Stimulated activated CD4-positive, alpha-beta T cell treated with anti-CD3 and anti-CD28 coated beads, Interleukin-12 subunit alpha, Interleukin-12 subunit beta, amount 100 ng/mL, for 24 hours (primary cell): ENCODE measurements at regions not wholly inside any gene's neighbourhood (a gene's known extent, or its start where the extent isn't known, plus 50 kb on each side); places are given as distances from the start of the nearest gene placed in this dataset.
"Not testable (repeated sequence)": the region's sequence is repeated elsewhere in the genome, so short reads cannot be mapped to it uniquely, and the experiment has no call there.

Experiments
- DNase-seq, 2 experiments: peaks; one replicate each; pipeline ENCODE4 v3.0.0-alpha.2; 2020; ENCODE audit warnings: low read depth in 2 of 2

- no peak for DNase-seq
These were observed 313.4 kb upstream of the SEMA3C start for GRCh38 chr7:81232084-81232799.

GRCh38 chr7:81231301-81231838 is 312.5 kb upstream of the SEMA3C start:
- DNase-seq, result no peak

GRCh38 chr7:81226234-81226633 is 307.4 kb upstream of the SEMA3C start:
- DNase-seq, result no peak

GRCh38 chr7:81222692-81223091 is 303.8 kb upstream of the SEMA3C start:
- not testable (repeated sequence) for DNase-seq

GRCh38 chr7:81221527-81222217 is 302.8 kb upstream of the SEMA3C start:
- DNase-seq, result no peak

- DNase-seq, result no peak
These were observed 299.7 kb upstream of the SEMA3C start for GRCh38 chr7:81218480-81219106.

GRCh38 chr7:81213394-81213793 is 294.5 kb upstream of the SEMA3C start:
- DNase-seq, result no peak

GRCh38 chr7:81211934-81212320 is 293.1 kb upstream of the SEMA3C start:
- no peak for DNase-seq

GRCh38 chr7:81211204-81211933 is 292.5 kb upstream of the SEMA3C start:
- no peak for DNase-seq

GRCh38 chr7:81210137-81211064 is 291.6 kb upstream of the SEMA3C start:
- DNase-seq, result no peak

- DNase-seq, result no peak
These were observed 290.2 kb upstream of the SEMA3C start for GRCh38 chr7:81209059-81209458.

- no peak for DNase-seq
These were observed 288.9 kb upstream of the SEMA3C start for GRCh38 chr7:81207801-81208200.

GRCh38 chr7:81206667-81207360 is 288.0 kb upstream of the SEMA3C start:
- DNase-seq, result no peak

- DNase-seq, result no peak
These were observed 287.4 kb upstream of the SEMA3C start for GRCh38 chr7:81206217-81206616.

- no peak for DNase-seq
These were observed 282.3 kb upstream of the SEMA3C start for GRCh38 chr7:81201188-81201587.

GRCh38 chr7:81198766-81199165 is 279.9 kb upstream of the SEMA3C start:
- no peak for DNase-seq

- DNase-seq, result no peak
These were observed 278.4 kb upstream of the SEMA3C start for GRCh38 chr7:81197266-81197665.

GRCh38 chr7:81195033-81195432 is 276.2 kb upstream of the SEMA3C start:
- no peak for DNase-seq

- no peak for DNase-seq
These were observed 272.3 kb upstream of the SEMA3C start for GRCh38 chr7:81190997-81191768.

- DNase-seq, result no peak
These were observed 268.9 kb upstream of the SEMA3C start for GRCh38 chr7:81187753-81188152.
